H1 (cell line): ENCODE measurements at regions not wholly inside any gene's neighbourhood (a gene's known extent, or its start where the extent isn't known, plus 50 kb on each side); places are given as distances from the start of the nearest gene placed in this dataset.

Experiments
- HDAC6 ChIP-seq: IDR thresholded peaks from one replicate; pipeline ENCODE4 v1.7.1; 2012; ENCODE audit warnings: low read depth, mild to moderate bottlenecking, inconsistent platforms, low read length, moderate library complexity
- SIRT6 ChIP-seq: IDR thresholded peaks from one replicate; pipeline ENCODE4 v1.7.1; 2012; ENCODE audit warnings: low read length, inconsistent platforms
- SP1 ChIP-seq: IDR thresholded peaks from 2 replicates; pipeline ENCODE4 v1.6.1; 2011; ENCODE audit warnings: low read depth, low read length
- TAF1 ChIP-seq: IDR thresholded peaks from 2 replicates; pipeline ENCODE4 v1.6.1; 2011; ENCODE audit warnings: mild to moderate bottlenecking, low read depth, low read length
- YY1 ChIP-seq: IDR thresholded peaks from 2 replicates; pipeline ENCODE4 v1.6.1; 2011; ENCODE audit warnings: low read depth, mild to moderate bottlenecking, low read length
- ZNF274 ChIP-seq: IDR thresholded peaks from 2 replicates; pipeline ENCODE4 v1.7.0; 2012; ENCODE audit warnings: low read length, borderline replicate concordance; ENCODE audit errors: extremely low read depth
- TF ChIP-seq, protein P1 (sequence below), 3 experiments: IDR thresholded peaks; 1 replicate in 2 of 3; 2 replicates in 1 of 3; pipeline versions ENCODE4 v1.5.1 to v1.6.1; 2011; ENCODE audit warnings: low read length in 3 of 3, mild to moderate bottlenecking in 3 of 3, inconsistent platforms in 2 of 3, low read depth in 1 of 3, moderate library complexity in 1 of 3; ENCODE audit not compliant: insufficient read depth in 1 of 3; ENCODE audit errors: control extremely low read depth in 1 of 3

DNA sequence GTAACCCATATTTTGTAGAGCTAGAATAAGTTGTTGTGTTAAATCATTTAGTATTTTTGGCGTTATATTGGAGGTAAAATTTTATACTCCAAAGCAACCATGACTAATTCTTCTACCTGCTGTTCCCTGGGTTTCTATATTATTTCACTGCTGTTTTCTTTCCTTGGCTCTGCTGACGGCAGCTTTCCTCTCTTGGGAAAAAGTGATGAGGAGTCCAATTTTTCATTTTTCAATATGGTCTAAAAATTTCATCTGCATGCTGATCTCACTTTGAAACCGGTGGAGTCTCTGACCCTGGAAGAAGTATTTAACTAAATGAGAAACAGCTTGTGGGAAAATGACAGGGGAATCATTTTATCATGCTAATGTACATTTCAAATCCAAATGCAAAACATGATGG, 110.2 kb downstream of the IFI44 start:
- TF ChIP-seq ZNF274 (no peak), SIRT6 (no peak), HDAC6 (no peak), SP1 (no peak), TAF1 (no peak), YY1 (no peak)
- TF ChIP-seq, protein P1, sequence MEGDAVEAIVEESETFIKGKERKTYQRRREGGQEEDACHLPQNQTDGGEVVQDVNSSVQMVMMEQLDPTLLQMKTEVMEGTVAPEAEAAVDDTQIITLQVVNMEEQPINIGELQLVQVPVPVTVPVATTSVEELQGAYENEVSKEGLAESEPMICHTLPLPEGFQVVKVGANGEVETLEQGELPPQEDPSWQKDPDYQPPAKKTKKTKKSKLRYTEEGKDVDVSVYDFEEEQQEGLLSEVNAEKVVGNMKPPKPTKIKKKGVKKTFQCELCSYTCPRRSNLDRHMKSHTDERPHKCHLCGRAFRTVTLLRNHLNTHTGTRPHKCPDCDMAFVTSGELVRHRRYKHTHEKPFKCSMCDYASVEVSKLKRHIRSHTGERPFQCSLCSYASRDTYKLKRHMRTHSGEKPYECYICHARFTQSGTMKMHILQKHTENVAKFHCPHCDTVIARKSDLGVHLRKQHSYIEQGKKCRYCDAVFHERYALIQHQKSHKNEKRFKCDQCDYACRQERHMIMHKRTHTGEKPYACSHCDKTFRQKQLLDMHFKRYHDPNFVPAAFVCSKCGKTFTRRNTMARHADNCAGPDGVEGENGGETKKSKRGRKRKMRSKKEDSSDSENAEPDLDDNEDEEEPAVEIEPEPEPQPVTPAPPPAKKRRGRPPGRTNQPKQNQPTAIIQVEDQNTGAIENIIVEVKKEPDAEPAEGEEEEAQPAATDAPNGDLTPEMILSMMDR (IDR thresholded peaks at IDR 0.05; ENCODE audit: control extremely low read depth in 1 of 3, insufficient read depth in 1 of 3, low read depth in 1 of 3, low read length in 3 of 3): no peak
